ENCODE measurements at regions not wholly inside any gene's neighbourhood (a gene's known extent, or its start where the extent isn't known, plus 50 kb on each side); places are given as distances from the start of the nearest gene placed in this dataset.

DNA sequence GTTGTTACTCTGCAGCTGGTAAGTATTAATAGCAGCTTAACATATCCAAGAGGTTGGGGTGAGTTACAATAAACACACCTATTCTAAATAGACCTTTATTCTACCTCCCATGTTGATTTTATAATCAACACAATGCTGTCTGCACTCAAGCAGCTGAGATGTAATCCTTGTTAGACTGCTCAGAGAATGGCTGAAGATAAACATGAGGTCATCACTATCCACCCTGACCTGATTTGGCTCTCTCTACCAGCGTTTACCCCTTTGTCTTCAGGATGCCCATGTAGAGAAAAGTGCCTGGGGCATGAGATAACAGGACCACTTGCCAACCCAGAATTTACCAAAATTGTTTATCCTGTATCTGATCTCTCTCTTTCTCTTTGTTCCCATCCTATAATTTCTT is 220.7 kb upstream of the DEFB112 start:
- intact Hi-C loops (cut with micrococcal nuclease; ENCODE audit: unreplicated experiment) = no loop called here
- Histone ChIP-seq H3K36me3 (ENCODE audit: control insufficient read depth, insufficient read depth, low read length) (no peaks in the 10 kb centered on the region), H3K4me3 (ENCODE audit: low read depth, low read length) (no peak overlapping the region), H3K4me1 (no peaks in the 10 kb centered on the region), H3K27me3 (replicated peaks; ENCODE audit: control insufficient read depth, insufficient read depth, low read length) (no peaks in the 10 kb centered on the region), H3K9me3 (no peaks in the 10 kb centered on the region)
- Mint-ChIP-seq H3K27ac (ENCODE audit: unreplicated experiment) (no peak overlapping the region), H3K4me1 (ENCODE audit: low read depth, unreplicated experiment) (no peaks in the 10 kb centered on the region), H3K27me3 (ENCODE audit: insufficient read depth, unreplicated experiment) (peaks cover 4% of the 10 kb centered on the region), H3K4me3 (ENCODE audit: unreplicated experiment) (no peak overlapping the region), H3K36me3 (ENCODE audit: insufficient read depth, unreplicated experiment) (no peaks in the 10 kb centered on the region), H3K9me3 (ENCODE audit: unreplicated experiment) (no peaks in the 10 kb centered on the region)
- TF ChIP-seq, protein P1, sequence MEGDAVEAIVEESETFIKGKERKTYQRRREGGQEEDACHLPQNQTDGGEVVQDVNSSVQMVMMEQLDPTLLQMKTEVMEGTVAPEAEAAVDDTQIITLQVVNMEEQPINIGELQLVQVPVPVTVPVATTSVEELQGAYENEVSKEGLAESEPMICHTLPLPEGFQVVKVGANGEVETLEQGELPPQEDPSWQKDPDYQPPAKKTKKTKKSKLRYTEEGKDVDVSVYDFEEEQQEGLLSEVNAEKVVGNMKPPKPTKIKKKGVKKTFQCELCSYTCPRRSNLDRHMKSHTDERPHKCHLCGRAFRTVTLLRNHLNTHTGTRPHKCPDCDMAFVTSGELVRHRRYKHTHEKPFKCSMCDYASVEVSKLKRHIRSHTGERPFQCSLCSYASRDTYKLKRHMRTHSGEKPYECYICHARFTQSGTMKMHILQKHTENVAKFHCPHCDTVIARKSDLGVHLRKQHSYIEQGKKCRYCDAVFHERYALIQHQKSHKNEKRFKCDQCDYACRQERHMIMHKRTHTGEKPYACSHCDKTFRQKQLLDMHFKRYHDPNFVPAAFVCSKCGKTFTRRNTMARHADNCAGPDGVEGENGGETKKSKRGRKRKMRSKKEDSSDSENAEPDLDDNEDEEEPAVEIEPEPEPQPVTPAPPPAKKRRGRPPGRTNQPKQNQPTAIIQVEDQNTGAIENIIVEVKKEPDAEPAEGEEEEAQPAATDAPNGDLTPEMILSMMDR (IDR thresholded peaks at IDR 0.05; ENCODE audit: insufficient read depth in 1 of 2, low read depth in 1 of 2, low read length in 1 of 2, severe bottlenecking in 1 of 2, unreplicated experiment in 1 of 2) = no peak
- BruUV-seq (replicated peaks) = no TSS peak
- POLR2A ChIA-PET = no interaction called here
- CTCF ChIA-PET = no interaction called here
- DNase-seq = no peak

DNA sequence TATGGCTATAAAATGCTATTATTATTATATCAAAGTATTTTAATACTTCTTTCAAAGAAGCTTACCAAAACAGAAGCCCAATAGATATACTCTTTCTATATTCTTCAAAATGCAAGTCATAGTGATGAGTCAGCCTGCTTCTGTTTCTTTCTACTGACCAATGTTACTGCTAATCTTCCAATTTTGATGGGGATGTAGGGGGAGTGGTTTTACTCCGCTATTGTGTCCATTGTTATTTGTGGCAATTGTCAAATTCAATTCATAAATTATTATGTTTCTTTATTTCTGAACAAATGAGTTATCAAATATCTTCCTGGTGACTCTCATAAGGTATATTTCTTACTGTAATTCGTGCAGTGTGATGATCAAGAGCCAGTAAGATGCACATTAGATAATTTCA is 221.5 kb upstream of the DEFB112 start:
- no peak overlapping the region for H3K4me3 ChIP-seq (ENCODE audit: low read depth, low read length)
- CTCF ChIA-PET = no interaction called here
- Mint-ChIP-seq H3K36me3 (ENCODE audit: insufficient read depth, unreplicated experiment) (no peaks in the 10 kb centered on the region), H3K27me3 (ENCODE audit: insufficient read depth, unreplicated experiment) (peaks cover 4% of the 10 kb centered on the region), H3K4me3 (ENCODE audit: unreplicated experiment) (no peak overlapping the region), H3K9me3 (ENCODE audit: unreplicated experiment) (no peaks in the 10 kb centered on the region), H3K4me1 (ENCODE audit: low read depth, unreplicated experiment) (no peaks in the 10 kb centered on the region), H3K27ac (ENCODE audit: unreplicated experiment) (no peak overlapping the region)
- POLR2A ChIA-PET = no interaction called here
- intact Hi-C loops (cut with micrococcal nuclease; ENCODE audit: unreplicated experiment) = no loop called here
- H3K27me3 ChIP-seq (replicated peaks; ENCODE audit: control insufficient read depth, insufficient read depth, low read length) = no peaks in the 10 kb centered on the region
- no peak for DNase-seq
- no peaks in the 10 kb centered on the region for H3K9me3 ChIP-seq
- H3K4me1 ChIP-seq = no peaks in the 10 kb centered on the region
- TF ChIP-seq, protein P1 (IDR thresholded peaks at IDR 0.05; ENCODE audit: insufficient read depth in 1 of 2, low read depth in 1 of 2, low read length in 1 of 2, severe bottlenecking in 1 of 2, unreplicated experiment in 1 of 2) = no peak
- no TSS peak for BruUV-seq (replicated peaks)
- H3K36me3 ChIP-seq (ENCODE audit: control insufficient read depth, insufficient read depth, low read length) = no peaks in the 10 kb centered on the region

DNA sequence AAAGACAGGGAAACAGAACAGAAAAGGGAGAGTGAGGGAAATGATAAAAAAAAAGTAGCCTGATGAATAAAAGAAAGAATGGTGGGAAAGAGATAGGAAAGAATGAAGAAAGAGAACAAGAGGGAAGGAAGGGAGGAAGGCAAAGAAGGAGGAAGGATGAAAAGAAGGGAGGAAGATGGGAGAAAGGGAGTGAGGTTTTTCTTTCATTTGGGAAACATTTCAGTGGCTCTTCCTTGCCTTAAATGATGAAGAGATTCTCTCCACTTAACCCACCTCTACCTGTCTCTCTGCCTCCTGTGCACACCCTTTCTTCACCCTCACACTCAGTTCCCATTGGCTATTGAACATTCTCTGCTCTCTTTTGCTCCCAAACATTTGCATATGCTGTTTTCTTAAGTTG is 222.1 kb upstream of the DEFB112 start:
- Histone ChIP-seq H3K36me3 (ENCODE audit: control insufficient read depth, insufficient read depth, low read length) (no peaks in the 10 kb centered on the region), H3K4me3 (ENCODE audit: low read depth, low read length) (no peak overlapping the region)
- intact Hi-C loops (cut with micrococcal nuclease; ENCODE audit: unreplicated experiment) = no loop called here

More for the DNA sequence above, 222.1 kb upstream of the DEFB112 start:
- no peak for DNase-seq
- TF ChIP-seq, protein P1 (IDR thresholded peaks at IDR 0.05; ENCODE audit: insufficient read depth in 1 of 2, low read depth in 1 of 2, low read length in 1 of 2, severe bottlenecking in 1 of 2, unreplicated experiment in 1 of 2) = no peak
- no peaks in the 10 kb centered on the region for H3K9me3 Mint-ChIP-seq (ENCODE audit: unreplicated experiment)
- no peak overlapping the region for H3K4me3 Mint-ChIP-seq (ENCODE audit: unreplicated experiment)
- POLR2A ChIA-PET = no interaction called here
- H3K36me3 Mint-ChIP-seq (ENCODE audit: insufficient read depth, unreplicated experiment) = no peaks in the 10 kb centered on the region
- peaks cover 4% of the 10 kb centered on the region for H3K27me3 Mint-ChIP-seq (ENCODE audit: insufficient read depth, unreplicated experiment)
- CTCF ChIA-PET = no interaction called here
- BruUV-seq (replicated peaks) = no TSS peak
- no peaks in the 10 kb centered on the region for H3K9me3 ChIP-seq
- no peaks in the 10 kb centered on the region for H3K4me1 Mint-ChIP-seq (ENCODE audit: low read depth, unreplicated experiment)
- H3K27me3 ChIP-seq (replicated peaks; ENCODE audit: control insufficient read depth, insufficient read depth, low read length) = no peaks in the 10 kb centered on the region
- H3K27ac Mint-ChIP-seq (ENCODE audit: unreplicated experiment) = no peak overlapping the region
- H3K4me1 ChIP-seq = no peaks in the 10 kb centered on the region
